A549 (cell line): ENCODE measurements at regions not wholly inside any gene's neighbourhood (a gene's known extent, or its start where the extent isn't known, plus 50 kb on each side); places are given as distances from the start of the nearest gene placed in this dataset.

ENCODE experiments used
- ATAC-seq, 2 experiments: fragments of 200-7000 bp in 1 of 2; fragments of >200 bp in 1 of 2; cut with Nextera tagmentation in 1 of 2; cut with Tn5 transposase in 1 of 2; 3 replicates each; pipeline versions ENCODE4 v1.8.0 to v1.9.1; 2018 to 2020; ENCODE audit warnings: mild to moderate bottlenecking in 1 of 2, moderate library complexity in 1 of 2
- CTCF ChIA-PET: fragments of 300-600 bp; sonication (Branson Sonifier 250); formaldehyde crosslinking; extraction: SDS; loops from one replicate; lab custom pipeline; 2021; ENCODE audit warnings: antibody characterized with exemption, inconsistent platforms; lab: Yijun Ruan, JAX
- POLR2A ChIA-PET: fragments of 350-600 bp; formaldehyde crosslinking; extraction: SDS; loops from one replicate; lab custom pipeline; 2021; ENCODE audit warnings: antibody characterized with exemption, inconsistent platforms; lab: Yijun Ruan, JAX
- DNase-seq, 2 experiments: peaks; one replicate each; pipeline versions ENCODE4 v3.0.0 to v3.0.0-alpha.2; 2011 to 2016; ENCODE audit warnings: low read depth in 1 of 2, low spot score in 1 of 2
- FAIRE-seq: peaks from 2 replicates; lab custom pipeline; 2011; peaks lifted over from hg19 to GRCh38; lab: Jason Lieb, UNC
- H3K27ac ChIP-seq, 2 experiments: fragments of >200 bp; sonication (Bioruptor Twin); formaldehyde crosslinking; 3 replicates each; pipeline ENCODE4 v1.5.1; 2016 to 2017
- H3K4me1 ChIP-seq: fragments of >200 bp; sonication (Bioruptor Twin); formaldehyde crosslinking; 3 replicates; pipeline ENCODE4 v1.6.1; 2016
- H3K4me2 ChIP-seq: fragments of >200 bp; sonication (Bioruptor Twin); formaldehyde crosslinking; 3 replicates; pipeline ENCODE4 v1.6.1; 2016
- H3K4me3 ChIP-seq: fragments of >200 bp; sonication (Bioruptor Twin); formaldehyde crosslinking; 3 replicates; pipeline ENCODE4 v1.5.1; 2016
- H3K9me3 ChIP-seq: fragments of >200 bp; sonication (Bioruptor Twin); formaldehyde crosslinking; 3 replicates; pipeline ENCODE4 v1.6.1; 2016
- BHLHE40 ChIP-seq: IDR thresholded peaks from 2 replicates; pipeline ENCODE4 v1.6.1; 2012; ENCODE audit warnings: low read depth, low read length, inconsistent platforms
- CBX8 ChIP-seq: fragments of 200-600 bp; sonication (generic); IDR thresholded peaks from 2 replicates; pipeline ENCODE4 v1.6.1; 2016
- CEBPB ChIP-seq, 2 experiments: fragments of >200 bp in 1 of 2; sonication (Bioruptor Twin) in 1 of 2; formaldehyde crosslinking in 1 of 2; IDR thresholded peaks; 2 replicates each; pipeline ENCODE4 v1.6.1; 2012 to 2016
- E2F6 ChIP-seq: IDR thresholded peaks from 2 replicates; pipeline ENCODE4 v1.6.1; 2012; ENCODE audit warnings: low read depth, borderline replicate concordance
- EP300 ChIP-seq, 2 experiments: fragments of >200 bp; sonication (Bioruptor Twin); formaldehyde crosslinking; IDR thresholded peaks; 2 replicates in 1 of 2; 3 replicates in 1 of 2; pipeline ENCODE4 v1.6.1; 2016 to 2017
- HDAC2 ChIP-seq: fragments of 200-600 bp; sonication (generic); IDR thresholded peaks from 2 replicates; pipeline ENCODE4 v1.6.1; 2016
- HOXA7 ChIP-seq: fragments of 250-450 bp; sonication (Bioruptor Pico); IDR thresholded peaks from 2 replicates; pipeline ENCODE4 v1.5.0; 2020; ENCODE audit warnings: mild to moderate bottlenecking, moderate library complexity
- HOXB13 ChIP-seq: fragments of 250-450 bp; sonication (Bioruptor Pico); IDR thresholded peaks from 2 replicates; pipeline ENCODE4 v1.5.0; 2020; ENCODE audit warnings: low read depth, mild to moderate bottlenecking, moderate library complexity
- JUNB ChIP-seq: fragments of >200 bp; sonication (Bioruptor Twin); formaldehyde crosslinking; IDR thresholded peaks from 2 replicates; pipeline ENCODE4 v1.6.1; 2016
- KDM5A ChIP-seq: fragments of 200-600 bp; sonication (generic); IDR thresholded peaks from 2 replicates; pipeline ENCODE4 v1.6.1; 2016; ENCODE audit warnings: antibody characterized with exemption, mild to moderate bottlenecking
- MAZ ChIP-seq: fragments of 150-350 bp; IDR thresholded peaks from 2 replicates; pipeline ENCODE4 v1.6.1; 2014; ENCODE audit warnings: antibody characterized with exemption, low read depth, low read length, borderline replicate concordance
- PBX3 ChIP-seq: IDR thresholded peaks from 2 replicates; pipeline ENCODE4 v1.6.1; 2012
- PHF8 ChIP-seq: fragments of 200-600 bp; sonication (generic); IDR thresholded peaks from 2 replicates; pipeline ENCODE4 v1.6.1; 2016; ENCODE audit warnings: low read depth, mild to moderate bottlenecking, antibody characterized with exemption, moderate library complexity, borderline replicate concordance
- RARB ChIP-seq: fragments of 250-450 bp; sonication (Bioruptor Pico); IDR thresholded peaks from 2 replicates; pipeline ENCODE4 v1.8.0; 2021; ENCODE audit warnings: mild to moderate bottlenecking, moderate library complexity
- REST ChIP-seq: fragments of 200-600 bp; sonication (generic); IDR thresholded peaks from 2 replicates; pipeline ENCODE4 v1.6.1; 2016; ENCODE audit warnings: antibody characterized with exemption, mild to moderate bottlenecking, moderate library complexity
- SMC3 ChIP-seq: fragments of >200 bp; sonication (Bioruptor Twin); formaldehyde crosslinking; IDR thresholded peaks from 3 replicates; pipeline ENCODE4 v1.6.1; 2018; ENCODE audit warnings: inconsistent platforms
- SREBF2 ChIP-seq: fragments of 450-650 bp; IDR thresholded peaks from 2 replicates; pipeline ENCODE4 v1.6.1; 2014; ENCODE audit warnings: mild to moderate bottlenecking, moderate library complexity
- ZC3H11A ChIP-seq: fragments of 450-650 bp; IDR thresholded peaks from 2 replicates; pipeline ENCODE4 v1.6.1; 2014; ENCODE audit warnings: antibody characterized with exemption, mild to moderate bottlenecking
- TF ChIP-seq, protein P1 (sequence below): IDR thresholded peaks from 2 replicates; pipeline ENCODE4 v1.6.1; 2012

DNA sequence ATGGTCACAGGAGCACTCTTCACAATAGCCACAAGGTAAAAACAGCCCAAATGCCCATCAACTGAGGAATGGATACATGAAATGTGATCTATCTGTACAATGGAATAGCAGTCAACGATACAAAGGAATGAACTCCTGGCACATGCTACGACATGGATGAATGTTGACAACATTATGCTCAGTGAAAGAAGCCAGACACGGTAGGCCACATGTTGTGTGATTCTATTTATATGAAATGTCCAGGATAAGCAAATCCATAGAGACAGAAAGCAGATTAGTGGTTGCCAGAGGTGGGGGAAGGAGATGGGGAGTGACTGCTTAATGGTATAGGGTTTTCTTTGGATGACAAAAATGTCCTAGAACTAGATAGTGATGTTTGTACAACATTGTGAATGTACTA lies 58.7 kb upstream of the GPM6B start (continued):
- TF ChIP-seq, protein P1, sequence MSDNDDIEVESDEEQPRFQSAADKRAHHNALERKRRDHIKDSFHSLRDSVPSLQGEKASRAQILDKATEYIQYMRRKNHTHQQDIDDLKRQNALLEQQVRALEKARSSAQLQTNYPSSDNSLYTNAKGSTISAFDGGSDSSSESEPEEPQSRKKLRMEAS = no peak
- TF ChIP-seq CBX8 (no peak), MAZ (no peak), PBX3 (no peak), SMC3 (no peak), HOXA7 (CRISPR knock-in tag) (no peak), RARB (CRISPR knock-in tag) (no peak)
- TF ChIP-seq, all 56 proteins: peak for 0

GRCh38 chrX:13868591-13868990 lies 51.7 kb upstream of the GPM6B start:
- TF ChIP-seq E2F6 = no peak
- no peak for TF ChIP-seq HOXA7 (CRISPR knock-in tag)
- no peak for TF ChIP-seq ZC3H11A
- TF ChIP-seq CBX8 = no peak
- no peak for TF ChIP-seq KDM5A
- no peak for TF ChIP-seq HOXB13 (CRISPR knock-in tag)
- TF ChIP-seq BHLHE40 = no peak
- TF ChIP-seq PBX3 = no peak
- no peak for TF ChIP-seq JUNB
- no peak for TF ChIP-seq HDAC2
- no peak for TF ChIP-seq REST
- no peak for TF ChIP-seq CEBPB (IDR thresholded peaks at IDR 0.05)
- no peak for TF ChIP-seq SREBF2
- no peak for TF ChIP-seq EP300 (IDR thresholded peaks at IDR 0.05)
- no peak for TF ChIP-seq PHF8
- Histone ChIP-seq H3K27ac (no peak overlapping the region), H3K9me3 (no peaks in the 10 kb centered on the region), H3K4me2 (no peak overlapping the region), H3K4me3 (no peak overlapping the region), H3K4me1 (no peaks in the 10 kb centered on the region)
- CTCF ChIA-PET = no interaction called here
- DNase-seq (no peak), FAIRE-seq (no peak), ATAC-seq (no peak)
- POLR2A ChIA-PET = no interaction called here
